GM12864 (cell line): ENCODE measurements at regions not wholly inside any gene's neighbourhood (a gene's known extent, or its start where the extent isn't known, plus 50 kb on each side); places are given as distances from the start of the nearest gene placed in this dataset.

ENCODE experiments used
- DNase-seq: peaks from one replicate; pipeline ENCODE4 v3.0.0-alpha.2; 2011; ENCODE audit warnings: low read depth
- H3K4me3 ChIP-seq: 2 replicates; pipeline ENCODE4 v1.5.1; 2011; ENCODE audit warnings: mild to moderate bottlenecking, low read depth, low read length, control low read depth
- CTCF ChIP-seq: IDR thresholded peaks from 2 replicates; pipeline ENCODE4 v1.5.1; 2011; ENCODE audit warnings: low read depth, mild to moderate bottlenecking, moderate library complexity, low read length, control low read depth, inconsistent platforms; ENCODE audit errors: missing control alignments

- no peak overlapping the region for H3K4me3 ChIP-seq
- TF ChIP-seq CTCF, result no peak
- no peak for DNase-seq
Observed at GRCh38 chr5:93644760-93645159, 61.7 kb downstream of the NR2F1 start.
